Nucleus accumbens (tissue), 56 donors: ENCODE measurements at regions not wholly inside any gene's neighbourhood (a gene's known extent, or its start where the extent isn't known, plus 50 kb on each side); places are given as distances from the start of the nearest gene placed in this dataset.

Experiments
- DNase-seq, 56 donors: peaks; one replicate each; lab custom pipeline; 2025; lab: John Stamatoyannopoulos, UW

DNA sequence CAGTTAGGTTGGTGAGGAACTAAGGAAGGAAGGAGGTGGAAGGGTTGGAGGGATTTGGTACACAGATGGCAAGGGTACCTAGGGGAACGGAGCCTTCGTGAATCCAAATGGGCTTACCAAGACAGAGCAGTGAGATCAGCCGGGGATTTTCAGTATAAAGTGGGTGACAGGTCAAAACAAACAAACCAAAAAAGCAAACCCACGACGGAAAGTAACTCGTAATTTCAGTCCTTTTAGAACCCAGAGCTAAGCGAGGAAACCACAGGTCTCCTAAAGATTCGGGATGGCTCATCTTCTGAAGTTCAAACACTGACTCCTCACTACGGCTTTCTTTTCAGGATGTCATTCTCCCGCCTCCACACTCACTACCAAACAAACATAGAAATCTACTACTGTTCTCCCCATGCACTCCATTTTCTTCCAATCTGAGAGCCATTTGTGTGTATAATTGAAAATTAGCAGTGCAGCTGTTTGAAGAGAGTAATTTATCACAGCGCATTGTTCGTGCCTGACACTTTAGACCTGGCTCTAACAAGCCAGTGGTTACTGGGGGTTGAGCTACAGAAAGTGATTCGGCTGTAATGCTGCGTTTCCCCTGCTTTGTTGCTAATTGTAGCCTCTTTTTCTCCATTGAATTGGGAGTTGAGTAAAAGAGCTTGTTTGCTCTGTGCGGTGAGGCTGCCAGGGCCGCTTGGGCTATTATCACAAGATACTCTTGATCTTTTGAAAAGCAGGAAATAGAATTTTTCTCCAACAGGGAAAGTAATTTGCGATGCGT, 64.7 kb upstream of the CCDC39 start:
- no peak for DNase-seq

DNA sequence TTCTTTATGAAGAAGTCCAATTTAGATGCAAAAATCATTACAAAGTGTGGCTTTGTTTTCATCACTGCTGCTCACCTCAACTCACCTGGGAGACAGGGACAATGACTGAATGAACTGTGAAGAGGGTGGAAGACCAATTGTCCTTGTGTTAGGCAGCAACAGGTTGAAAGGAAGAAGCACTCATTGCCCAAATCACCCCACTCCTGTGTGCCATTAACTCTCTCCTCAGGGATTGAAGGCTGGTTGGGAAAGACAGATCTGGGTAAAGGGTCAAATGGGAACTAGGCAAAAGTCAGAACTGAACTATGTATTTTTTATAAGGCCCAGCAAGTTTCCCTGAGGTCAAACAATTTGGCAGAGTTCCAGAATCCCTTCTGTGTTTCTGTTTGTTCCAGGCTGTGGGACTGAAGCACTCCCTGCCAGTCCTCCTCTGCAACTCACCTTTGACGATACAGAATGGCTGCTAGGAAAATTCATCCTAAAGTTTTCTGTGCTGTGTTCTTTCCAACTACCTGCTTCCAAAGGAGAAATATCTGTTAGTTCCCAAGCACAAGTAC, 68.6 kb upstream of the CCDC39 start:
- no peak for DNase-seq

GRCh38 chr3:180749322-180749721, 70.0 kb upstream of the CCDC39 start:
- no peak for DNase-seq

- DNase-seq = no peak
These were observed 70.5 kb upstream of the CCDC39 start for GRCh38 chr3:180749796-180750195.

DNA sequence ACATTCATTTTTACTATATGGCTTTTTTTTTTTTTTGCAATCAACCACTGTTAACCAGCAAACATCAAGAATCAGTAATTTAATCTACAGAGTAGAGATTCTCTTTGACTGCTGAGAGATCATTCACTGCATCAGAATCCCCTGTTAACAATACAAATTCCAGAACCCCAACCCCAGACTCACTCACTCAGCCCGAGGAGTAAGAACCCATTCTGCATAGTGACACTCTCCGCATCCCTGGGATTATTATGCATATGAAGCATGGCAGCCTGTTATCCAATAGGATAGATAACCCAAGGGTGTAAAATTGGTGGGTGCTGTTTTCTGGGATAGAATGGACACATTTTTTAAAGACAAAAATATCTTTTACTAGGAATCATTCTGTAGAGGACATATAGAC, 76.3 kb upstream of the CCDC39 start:
- DNase-seq = no peak

DNA sequence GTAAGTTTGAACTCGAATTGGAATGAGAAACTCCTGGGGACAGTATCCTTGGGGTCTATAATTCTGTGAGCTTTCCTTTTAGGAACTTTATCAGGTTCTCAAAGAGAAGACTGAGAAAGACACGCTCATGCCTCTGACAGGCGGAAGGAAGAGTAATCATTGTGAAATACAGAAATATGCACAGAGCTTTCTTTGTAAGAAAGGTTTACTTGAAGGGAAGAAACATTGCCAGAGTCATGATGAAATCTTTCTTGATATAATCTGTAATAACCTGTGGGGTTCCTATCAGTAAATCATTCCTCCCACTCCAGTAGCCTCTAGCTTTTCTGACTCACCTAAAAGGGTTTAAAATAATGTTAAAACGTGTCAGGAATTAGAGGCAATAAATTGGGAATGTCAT, 83.6 kb upstream of the CCDC39 start:
- DNase-seq = no peak

- DNase-seq = no peak
These were observed 85.2 kb upstream of the CCDC39 start for GRCh38 chr3:180764481-180764880.

- no peak for DNase-seq
These were observed 91.3 kb upstream of the CCDC39 start for GRCh38 chr3:180770639-180771038.

- no peak for DNase-seq
These were observed 97.1 kb upstream of the CCDC39 start for GRCh38 chr3:180776433-180776832.

DNA sequence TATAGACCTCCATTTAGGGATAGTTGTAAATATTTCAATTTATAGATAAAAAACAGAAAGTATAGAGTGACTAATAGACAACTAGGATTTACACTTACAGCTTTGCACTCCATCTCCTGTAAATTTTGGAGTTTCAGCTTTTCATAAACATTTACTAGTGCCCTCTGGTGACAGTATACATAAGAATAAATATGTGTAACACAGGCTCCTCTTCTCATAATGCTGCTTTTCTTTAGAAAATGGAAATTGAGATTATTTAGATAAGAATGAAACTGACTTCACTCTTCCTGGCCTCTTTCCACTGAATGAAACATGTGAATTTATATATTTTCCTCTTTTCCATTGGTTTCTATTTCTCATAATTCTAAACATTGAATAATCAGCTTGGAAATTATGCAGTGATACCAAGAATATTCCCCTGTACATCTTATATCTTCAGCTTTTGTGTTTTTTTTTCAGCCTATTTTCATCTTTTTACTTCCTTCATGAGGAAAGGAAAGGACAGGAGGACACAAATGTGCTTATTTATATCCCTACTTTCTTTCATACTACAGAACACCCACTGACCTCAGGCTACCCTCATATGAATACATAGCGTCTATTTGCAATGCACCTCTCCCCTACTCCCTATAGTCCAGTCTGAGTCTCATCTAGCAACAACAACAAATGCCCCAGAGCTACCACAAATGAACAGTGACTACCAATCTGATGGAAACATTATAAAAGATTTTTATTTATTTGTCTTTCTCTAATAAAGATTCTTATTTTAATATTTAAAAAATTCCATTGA, 103.1 kb upstream of the CCDC39 start:
- no peak for DNase-seq

DNA sequence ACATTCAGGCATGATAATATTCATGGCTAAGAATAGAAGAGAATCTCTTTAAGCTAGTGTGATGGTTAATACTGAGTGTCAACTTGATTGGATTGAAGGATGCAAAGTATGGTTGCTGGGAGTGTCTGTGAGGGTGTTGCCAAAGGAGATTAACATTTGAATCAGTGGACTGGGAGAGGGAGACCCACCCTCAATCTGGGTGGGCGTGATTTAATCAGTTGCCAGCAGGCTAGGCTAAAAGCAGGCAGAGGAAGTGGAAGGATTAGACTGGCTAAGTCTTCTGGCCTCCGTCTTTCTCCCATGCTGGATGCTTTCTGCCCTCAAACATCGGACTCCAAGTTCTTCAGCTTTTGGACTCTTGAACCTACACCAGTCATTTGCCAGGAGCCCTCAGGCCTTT, 106.9 kb upstream of the CCDC39 start:
- DNase-seq = peak in 5 of 56 donors; percentile 1 to 39 (median 5)

GRCh38 chr3:180789774-180790173, 110.5 kb upstream of the CCDC39 start:
- no peak for DNase-seq

DNA sequence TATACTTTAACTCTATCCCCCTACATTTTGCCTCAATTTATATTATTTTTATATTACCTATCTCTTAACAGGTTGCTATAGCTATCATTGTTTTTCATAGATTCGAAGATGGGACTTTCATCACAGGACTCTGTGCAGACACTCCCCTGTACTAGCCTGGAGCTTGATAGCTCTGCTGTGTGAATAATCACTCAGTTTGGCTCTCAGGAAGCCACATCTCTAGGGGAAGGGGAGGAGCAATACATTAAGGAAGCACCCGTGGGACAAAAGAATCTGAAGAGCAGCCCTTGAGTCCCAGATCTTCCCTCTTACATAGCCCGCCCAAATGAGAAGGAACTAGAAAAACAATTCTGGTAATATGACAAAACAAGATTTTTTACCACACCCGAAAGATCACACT, 114.3 kb upstream of the FXR1 start:
- no peak for DNase-seq

GRCh38 chr3:180802837-180803236, 109.6 kb upstream of the FXR1 start:
- DNase-seq = no peak

- DNase-seq = peak in 23 of 56 donors; percentile 2 to 63 (median 19)
These were observed 107.6 kb upstream of the FXR1 start for GRCh38 chr3:180804916-180805315.

GRCh38 chr3:180808823-180809575, 103.5 kb upstream of the FXR1 start:
- no peak for DNase-seq

- DNase-seq = no peak
These were observed 92.1 kb upstream of the FXR1 start for GRCh38 chr3:180820400-180820799.

DNA sequence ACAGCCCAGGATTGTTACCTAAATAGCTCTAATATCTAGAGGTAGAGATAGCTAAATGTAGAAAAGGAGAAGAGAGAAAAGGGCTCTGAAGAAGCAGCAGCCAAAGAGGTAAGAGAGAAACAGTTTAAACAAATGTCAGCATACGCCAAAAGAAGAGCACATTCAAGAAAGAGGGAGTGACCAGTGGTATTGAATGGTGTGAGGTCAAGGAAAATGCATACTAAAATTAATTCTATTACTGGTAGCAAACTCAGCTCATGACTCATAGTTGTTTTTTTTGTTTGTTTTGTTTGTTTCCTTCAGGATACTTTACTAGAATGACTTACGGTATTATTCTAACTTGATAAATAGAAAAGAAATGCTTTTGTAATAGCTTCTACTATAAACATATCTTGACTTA, 86.5 kb upstream of the FXR1 start:
- no peak for DNase-seq

DNA sequence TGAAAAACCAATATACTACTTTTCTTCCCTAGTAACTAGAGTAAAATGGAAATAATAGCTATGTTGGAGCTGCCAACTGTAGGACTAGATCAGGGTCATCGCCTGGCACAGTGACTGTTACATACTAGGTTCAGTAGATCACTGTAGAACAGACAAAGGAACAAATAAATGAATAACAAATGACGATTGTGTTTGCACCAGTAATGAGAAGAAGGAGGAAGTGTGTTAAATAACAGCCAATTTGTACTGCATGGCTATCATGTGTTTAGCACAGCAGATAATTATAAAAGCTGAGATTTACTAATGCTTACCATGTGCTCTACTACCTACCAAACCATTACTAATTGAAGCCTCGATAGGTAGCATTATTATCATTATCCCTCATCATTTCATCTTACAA, 85.3 kb upstream of the FXR1 start:
- peak in 4 of 56 donors; percentile 1 to 22 (median 6) for DNase-seq

- DNase-seq = no peak
These were observed 84.3 kb upstream of the FXR1 start for GRCh38 chr3:180828001-180828720.
